T-helper 2 cell treated with Interferon-gamma antibody and Interleukin-4, amounts not matched to agents 100 ng/mL and 5 ng/mL, for 36 hours (primary cell): ENCODE measurements at regions not wholly inside any gene's neighbourhood (a gene's known extent, or its start where the extent isn't known, plus 50 kb on each side); places are given as distances from the start of the nearest gene placed in this dataset.

ENCODE experiments used
- intact Hi-C: fragments of 100-400 bp; cut with micrococcal nuclease; formaldehyde crosslinking; loops from one replicate; pipeline ENCODE4 v1.15.1; 2023

- intact Hi-C loops, result no loop called here
Observed at GRCh38 chr12:107339487-107339886, 246.1 kb upstream of the CRY1 start.

GRCh38 chr12:107339932-107340331, 246.6 kb upstream of the CRY1 start:
- intact Hi-C loops, result no loop called here

- intact Hi-C loops, result no loop called here
Observed at GRCh38 chr12:107340898-107341297, 247.5 kb upstream of the CRY1 start.

GRCh38 chr12:107344035-107344808, 250.9 kb upstream of the CRY1 start:
- intact Hi-C loops, result no loop called here

GRCh38 chr12:107347261-107347660, 253.9 kb upstream of the CRY1 start:
- intact Hi-C loops, result no loop called here

GRCh38 chr12:107349008-107349747, 255.8 kb upstream of the CRY1 start:
- intact Hi-C loops, result no loop called here

- intact Hi-C loops, result no loop called here
Observed at GRCh38 chr12:107349839-107350238, 256.5 kb upstream of the CRY1 start.

GRCh38 chr12:107351109-107351508, 257.8 kb upstream of the CRY1 start:
- intact Hi-C loops, result no loop called here

GRCh38 chr12:107351713-107352112, 258.4 kb upstream of the CRY1 start:
- intact Hi-C loops, result no loop called here

- intact Hi-C loops, result no loop called here
Observed at GRCh38 chr12:107352347-107353081, 259.2 kb upstream of the CRY1 start.

GRCh38 chr12:107353312-107353711, 260.0 kb upstream of the CRY1 start:
- intact Hi-C loops, result no loop called here

GRCh38 chr12:107355004-107355565, 261.7 kb upstream of the CRY1 start:
- intact Hi-C loops, result no loop called here

- intact Hi-C loops, result loop anchor here (2.0 kb wide), 1 partner anchor 17 kb away; no protein-coding TSS in a partner anchor
Observed at GRCh38 chr12:107355612-107356011, 262.3 kb upstream of the CRY1 start.

- intact Hi-C loops, result loop anchor here (2.0 kb wide), 1 partner anchor 16 kb away; no protein-coding TSS in a partner anchor
Observed at GRCh38 chr12:107356266-107356936, 263.1 kb upstream of the CRY1 start.

GRCh38 chr12:107356937-107357295, 263.6 kb upstream of the CRY1 start:
- intact Hi-C loops, result loop anchor here (2.0 kb wide), 1 partner anchor 16 kb away; no protein-coding TSS in a partner anchor

GRCh38 chr12:107359382-107359781, 266.0 kb upstream of the CRY1 start:
- intact Hi-C loops, result no loop called here

GRCh38 chr12:107360033-107360432, 266.7 kb upstream of the CRY1 start:
- intact Hi-C loops, result no loop called here

- intact Hi-C loops, result no loop called here
Observed at GRCh38 chr12:107360482-107360881, 267.1 kb upstream of the CRY1 start.

- intact Hi-C loops, result no loop called here
Observed at GRCh38 chr12:107361970-107362369, 268.6 kb upstream of the CRY1 start.

- intact Hi-C loops, result no loop called here
Observed at GRCh38 chr12:107362960-107363359, 269.6 kb upstream of the CRY1 start.

GRCh38 chr12:107364875-107365518, 271.6 kb upstream of the CRY1 start:
- intact Hi-C loops, result no loop called here
